ENCODE measurements at regions not wholly inside any gene's neighbourhood (a gene's known extent, or its start where the extent isn't known, plus 50 kb on each side); places are given as distances from the start of the nearest gene placed in this dataset.

DNA sequence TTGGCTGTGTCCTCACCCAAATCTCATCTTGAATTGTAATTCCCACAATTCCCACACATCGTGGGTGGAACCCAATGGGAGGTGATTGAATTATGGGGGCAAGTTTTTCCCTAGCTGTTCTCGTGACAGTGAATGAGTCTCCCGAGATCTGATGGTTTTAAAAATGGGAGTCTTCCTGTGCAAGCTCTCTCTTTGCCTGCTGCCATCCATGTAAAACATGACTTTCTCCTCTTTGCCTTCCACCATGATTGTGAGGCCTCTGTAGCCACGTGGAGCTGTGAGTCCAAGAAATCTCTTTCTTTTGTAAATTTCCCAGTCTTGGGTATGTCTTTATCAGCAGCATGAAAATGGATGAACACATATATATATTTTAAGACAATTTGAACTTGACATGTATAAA, 285.4 kb downstream of the BAMBI start:
- DNase-seq (ENCODE audit: low spot score), result no peak

DNA sequence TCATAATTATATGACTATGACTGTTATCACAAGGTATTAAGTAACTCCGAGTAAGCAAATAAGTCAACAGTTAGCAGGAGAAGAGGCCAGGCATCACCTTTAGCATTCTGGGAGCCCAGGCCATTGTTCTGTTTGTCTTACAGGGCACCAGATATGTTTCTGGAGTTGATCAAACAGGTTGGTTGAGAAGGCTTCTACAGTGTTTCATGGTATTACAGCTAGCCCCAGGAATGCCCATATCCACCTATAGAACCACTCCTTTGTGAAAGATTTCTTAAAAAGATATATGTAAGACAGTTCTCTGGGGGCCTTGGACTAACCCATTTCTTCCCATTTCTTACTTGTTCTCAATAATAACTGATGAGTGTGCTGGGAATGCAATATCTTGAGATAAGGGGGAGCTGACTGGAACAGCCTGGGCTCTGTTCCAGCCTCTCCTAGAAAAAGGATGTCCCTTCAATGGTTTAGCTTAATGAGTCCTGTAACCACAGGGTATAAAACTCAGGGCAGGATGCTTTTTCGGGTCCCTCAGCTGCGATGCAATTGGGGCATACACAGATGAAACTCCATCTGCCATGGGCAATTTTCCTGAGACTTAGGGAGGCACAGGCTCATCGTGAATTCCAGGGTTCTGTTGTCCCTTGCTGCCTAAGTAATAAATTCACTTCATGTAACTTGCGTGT, 286.4 kb downstream of the BAMBI start:
- DNase-seq (ENCODE audit: low spot score), result no peak

DNA sequence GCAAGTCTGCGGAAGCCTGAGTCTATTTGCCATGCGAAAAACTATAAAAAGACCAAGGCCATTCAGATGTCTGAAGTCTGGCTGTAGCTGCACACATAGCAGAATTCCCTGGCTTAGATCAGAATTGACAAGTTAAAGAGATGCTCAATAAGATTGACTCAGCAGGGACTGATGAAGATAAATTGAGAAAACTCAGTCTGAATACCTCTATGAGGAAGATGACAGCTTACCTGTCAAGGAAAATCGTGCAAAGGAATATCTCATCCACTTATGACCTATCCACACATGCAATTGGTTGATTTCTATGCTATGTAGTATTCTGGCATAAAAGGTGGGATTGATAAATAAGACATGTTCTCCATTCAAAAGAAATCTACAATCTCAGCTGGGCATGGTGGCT, 288.6 kb downstream of the BAMBI start:
- DNase-seq (ENCODE audit: low spot score), result no peak

DNA sequence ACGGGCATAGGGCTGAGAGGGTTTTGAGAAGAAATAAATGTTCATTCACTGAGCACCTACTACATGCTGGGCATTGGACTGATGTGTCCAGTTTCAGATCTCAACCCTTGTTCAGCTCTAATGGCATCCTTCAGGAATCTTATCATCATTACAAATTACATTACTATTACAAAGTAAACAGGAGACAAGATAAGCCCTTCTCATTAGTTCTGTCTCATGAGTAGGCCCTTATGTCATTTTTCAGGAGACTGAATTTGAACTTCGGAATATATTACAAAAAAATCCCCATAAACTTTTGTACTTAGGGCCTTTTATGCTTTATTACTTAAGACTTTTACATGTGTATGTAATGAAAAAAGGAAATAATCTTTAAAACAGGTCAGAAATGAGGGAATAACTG, 289.7 kb downstream of the BAMBI start:
- no peak for DNase-seq (ENCODE audit: low spot score)

DNA sequence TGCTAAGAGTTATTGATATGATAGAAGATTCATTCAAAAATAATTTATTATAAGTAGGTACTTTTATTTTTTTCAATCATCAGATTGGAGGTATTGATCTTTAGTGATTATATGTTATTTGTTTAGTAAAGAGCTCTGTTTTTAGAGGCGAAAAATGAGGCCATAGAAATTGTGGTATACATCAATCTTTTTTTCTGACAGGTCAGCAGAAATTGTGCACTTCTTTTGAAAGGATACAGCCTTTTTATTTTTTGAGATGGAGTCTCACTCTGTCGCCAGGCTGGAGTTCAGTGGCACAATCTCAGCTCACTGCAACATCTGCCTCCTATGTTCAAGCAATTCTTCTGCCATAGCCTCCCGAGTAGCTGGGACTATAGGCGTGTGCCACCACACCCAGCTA, 292.1 kb downstream of the BAMBI start:
- no peak for DNase-seq (ENCODE audit: low spot score)

DNA sequence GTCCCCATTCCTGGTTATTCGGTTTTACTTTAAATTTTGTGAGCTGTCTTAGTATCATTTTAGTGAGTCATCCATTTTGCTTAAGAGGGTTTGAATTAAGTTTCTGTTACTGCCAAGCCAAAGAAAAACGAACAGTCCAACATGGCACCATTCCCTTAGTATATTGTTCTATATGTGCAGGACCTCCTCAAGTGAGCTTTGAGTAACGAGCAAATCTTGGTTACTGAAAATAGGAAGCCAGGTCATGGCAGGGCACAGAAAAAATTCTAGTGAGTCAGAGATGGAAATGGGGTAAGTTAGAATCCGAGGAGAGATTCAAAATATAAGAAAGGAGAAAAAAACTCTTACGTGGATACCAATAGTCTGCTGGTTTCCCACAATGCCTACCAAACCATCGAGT, 292.9 kb downstream of the BAMBI start:
- DNase-seq (ENCODE audit: low spot score), result no peak

DNA sequence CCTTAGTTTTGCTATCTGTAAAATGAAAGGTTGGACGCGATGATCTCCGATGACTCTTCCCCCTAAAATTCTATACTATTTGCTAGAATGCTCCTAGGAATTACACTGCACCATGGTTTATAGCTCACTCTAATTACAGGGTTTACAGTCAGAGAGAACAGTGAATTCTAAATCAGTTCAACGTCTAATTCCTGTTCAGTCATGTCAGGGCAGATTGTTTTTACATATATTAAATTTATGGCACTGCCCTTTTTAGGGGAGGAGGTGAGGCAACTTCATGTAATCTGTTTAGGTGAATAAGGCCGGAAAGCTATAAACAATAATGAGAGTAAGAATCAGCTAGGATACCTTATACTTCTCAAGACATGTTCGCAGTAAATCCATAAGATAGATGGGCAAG, 293.9 kb downstream of the BAMBI start:
- DNase-seq (ENCODE audit: low spot score), result no peak

DNA sequence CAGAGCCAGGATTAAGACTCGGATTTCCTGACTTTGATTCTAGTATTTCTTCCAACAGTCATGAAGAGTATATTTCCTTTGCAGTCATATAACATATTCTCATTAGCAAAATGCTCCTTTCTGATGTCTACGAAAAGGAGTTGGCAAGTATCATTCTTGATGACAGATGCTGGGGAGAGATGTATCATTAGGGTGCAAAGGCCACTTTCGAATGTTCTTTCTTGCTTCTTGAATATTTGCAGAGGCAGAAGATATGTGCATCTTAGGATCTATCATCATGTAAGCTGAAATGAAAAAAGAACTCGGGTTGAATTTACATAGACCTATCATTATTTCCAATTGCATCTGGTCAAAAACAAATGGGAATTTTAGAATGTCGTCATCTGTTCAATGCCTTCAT, 294.4 kb downstream of the BAMBI start:
- DNase-seq (ENCODE audit: low spot score), result no peak

DNA sequence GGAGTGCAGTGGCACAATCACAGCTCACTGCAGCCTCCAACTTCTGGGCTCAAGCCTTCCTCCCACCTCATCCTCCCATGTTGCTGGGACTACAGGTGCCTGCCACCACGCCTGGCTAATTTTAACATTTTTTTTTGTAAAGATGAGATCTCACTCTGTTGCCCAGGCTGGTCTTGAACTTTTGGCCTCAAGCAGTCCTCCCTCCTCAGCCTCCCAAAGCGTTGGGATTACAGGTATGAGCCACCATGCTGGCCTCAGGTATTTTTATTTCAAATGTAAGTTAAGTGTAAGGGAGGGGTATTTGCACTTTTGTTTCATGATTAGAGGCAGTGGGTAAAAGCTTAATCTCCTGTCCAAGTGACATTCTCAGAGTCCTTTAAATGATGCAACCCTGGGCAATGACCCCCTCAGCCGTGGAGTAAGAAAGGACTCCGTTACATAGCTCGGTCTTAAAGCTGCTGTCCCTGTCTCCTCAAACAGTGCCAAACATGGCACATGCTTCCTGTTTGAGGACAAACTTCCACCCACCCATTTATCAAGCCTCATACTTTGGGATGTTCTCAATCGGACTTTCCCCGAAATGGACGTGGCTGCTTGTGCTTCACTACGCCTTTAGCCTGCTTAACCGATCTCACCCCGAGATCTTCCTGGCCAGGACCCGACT, 296.1 kb downstream of the BAMBI start:
- DNase-seq (ENCODE audit: low spot score), result no peak

DNA sequence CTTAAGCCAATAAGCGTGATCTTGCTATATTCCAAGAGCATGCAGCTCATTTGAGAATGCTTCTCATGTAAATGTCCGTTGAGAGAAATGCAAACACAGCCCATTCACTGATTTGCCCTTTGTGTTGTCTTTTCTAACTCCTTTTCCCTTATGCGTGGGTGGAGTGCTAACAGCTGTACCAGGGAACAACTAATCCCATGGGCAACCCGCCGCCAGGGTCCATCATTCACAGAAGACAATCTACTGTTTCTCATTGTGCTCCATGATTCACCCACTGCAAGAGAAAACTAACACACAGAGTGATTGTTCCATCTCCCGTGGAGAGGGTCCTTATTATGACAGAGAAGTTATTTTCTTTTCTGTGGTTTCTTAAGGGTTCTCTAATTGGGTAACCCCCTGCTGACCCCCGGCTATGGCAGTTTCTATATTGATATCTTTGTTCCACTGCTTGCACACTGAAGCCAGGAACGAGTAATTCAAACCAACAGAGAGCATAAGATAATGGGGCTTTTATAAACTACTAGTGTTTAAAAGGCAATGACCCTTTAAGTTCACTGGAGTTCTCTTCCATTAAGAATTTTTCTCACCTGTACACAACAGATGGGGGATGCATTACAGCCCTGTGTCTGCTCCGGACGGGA, 298.7 kb downstream of the BAMBI start:
- DNase-seq (ENCODE audit: low spot score), result no peak

DNA sequence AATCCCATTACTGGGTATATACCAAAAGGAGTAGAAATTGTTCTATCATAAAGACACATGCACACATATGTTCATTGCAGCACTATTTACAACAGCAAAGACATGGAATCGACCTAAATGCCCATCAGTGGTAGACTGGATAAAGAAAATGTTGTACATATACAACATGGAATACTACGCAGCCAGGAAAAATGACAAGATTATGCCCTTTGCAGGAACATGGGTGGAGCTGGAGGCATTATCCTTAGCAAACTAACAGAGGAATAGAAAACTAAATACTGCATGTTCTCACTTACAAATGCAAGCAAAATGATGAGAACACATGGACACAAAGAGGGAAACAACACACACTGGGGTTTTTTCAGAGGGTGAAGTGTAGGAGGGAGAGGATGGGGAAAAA, 300.2 kb downstream of the BAMBI start:
- DNase-seq (ENCODE audit: low spot score), result no peak

DNA sequence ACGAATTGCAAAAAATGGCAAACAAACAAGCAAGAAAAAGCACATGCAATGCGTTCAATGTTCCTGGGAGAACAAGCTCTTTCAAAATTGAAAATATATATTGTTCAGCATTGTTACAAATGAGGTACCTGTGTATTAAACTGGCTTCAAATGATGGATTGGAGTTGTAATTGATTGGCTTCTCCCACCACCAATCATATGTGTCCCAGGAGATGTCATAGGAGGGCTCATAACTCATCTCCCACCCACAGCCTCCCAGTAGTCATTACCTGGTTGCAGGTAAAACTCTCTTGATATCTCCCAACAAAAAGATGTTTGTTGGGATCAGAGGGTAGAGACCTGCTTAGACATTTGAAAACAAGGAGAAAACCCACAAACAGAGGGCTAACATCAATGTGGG, 302.9 kb downstream of the BAMBI start:
- no peak for DNase-seq (ENCODE audit: low spot score)

DNA sequence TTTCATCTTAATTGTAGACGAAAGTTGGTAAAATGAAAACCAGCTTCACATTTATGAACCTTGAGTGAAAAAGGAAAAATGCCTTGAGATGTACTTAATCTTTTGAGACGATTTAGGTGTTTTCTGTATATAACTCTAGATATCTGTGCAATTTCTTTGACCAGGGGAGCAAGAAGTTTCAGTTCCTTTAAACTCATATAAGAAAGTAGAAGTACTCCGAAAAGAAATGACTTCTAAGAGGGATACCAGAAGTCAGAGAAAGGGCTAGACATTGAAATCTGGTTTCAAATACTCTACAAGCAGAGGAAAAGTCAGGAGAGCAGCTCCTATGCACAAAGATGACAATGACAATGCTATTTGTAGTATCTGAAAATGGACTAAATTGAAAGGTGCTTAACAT, 303.7 kb downstream of the BAMBI start:
- DNase-seq (ENCODE audit: low spot score), result no peak

DNA sequence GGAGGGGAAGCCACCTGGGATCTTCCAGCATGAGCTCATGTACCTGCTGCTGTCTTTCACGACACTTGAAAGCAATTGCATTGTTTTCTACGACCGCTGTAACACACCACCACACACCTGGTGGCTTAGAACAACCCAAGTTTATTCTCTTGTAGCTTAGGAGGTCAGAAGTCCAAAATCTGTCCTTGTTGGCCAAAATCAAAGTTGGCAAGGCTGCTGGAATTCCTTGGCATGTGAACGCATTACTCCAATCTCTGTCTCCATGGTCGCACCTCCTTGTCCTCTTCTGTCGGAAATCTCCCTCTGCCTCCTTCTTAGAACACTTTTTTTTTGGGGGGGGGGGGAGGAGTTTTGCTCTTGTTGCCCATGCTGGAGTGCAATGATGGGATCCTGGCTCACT, 305.7 kb downstream of the BAMBI start:
- DNase-seq (ENCODE audit: low spot score), result no peak

DNA sequence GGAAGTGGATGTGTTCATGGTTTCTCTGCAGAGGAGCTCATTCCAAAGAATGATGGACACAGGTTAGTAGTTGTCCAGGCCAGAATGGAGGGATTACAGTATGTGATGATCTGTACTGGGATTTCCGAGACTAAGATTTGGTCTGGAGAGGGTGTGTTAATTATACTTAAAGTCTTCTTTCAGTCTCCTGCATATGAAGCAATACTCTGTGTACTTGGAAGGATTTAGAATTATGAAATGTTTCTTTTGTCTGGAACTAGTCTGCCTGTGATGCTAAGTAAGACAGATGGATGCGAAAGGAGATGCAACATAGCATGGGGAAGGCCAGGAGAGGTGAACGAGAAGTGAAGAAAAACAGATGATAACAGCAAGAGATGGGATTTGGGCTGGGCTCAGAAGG, 305.1 kb upstream of the LYZL1 start:
- no peak for DNase-seq (ENCODE audit: low spot score)

DNA sequence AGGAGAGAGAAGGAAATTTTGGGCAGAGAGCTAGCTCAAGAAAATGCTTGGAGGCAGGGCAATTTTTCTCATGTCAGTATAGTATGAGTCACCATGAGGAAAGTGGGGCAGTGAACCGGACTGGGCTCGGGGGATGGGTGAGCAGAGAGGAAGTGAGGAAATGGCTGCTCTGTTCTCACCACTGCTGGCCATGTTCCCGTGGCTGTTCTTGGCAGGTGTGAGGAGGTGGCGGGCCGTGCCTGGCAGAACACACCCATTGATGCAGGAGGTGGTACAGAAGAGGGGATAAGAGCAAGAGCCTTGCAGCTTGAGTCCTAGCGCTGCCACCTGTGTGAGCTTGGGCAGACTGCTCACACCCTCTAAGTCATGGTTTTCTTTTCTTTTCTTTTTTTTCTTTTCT, 304.4 kb upstream of the LYZL1 start:
- no peak for DNase-seq (ENCODE audit: low spot score)

DNA sequence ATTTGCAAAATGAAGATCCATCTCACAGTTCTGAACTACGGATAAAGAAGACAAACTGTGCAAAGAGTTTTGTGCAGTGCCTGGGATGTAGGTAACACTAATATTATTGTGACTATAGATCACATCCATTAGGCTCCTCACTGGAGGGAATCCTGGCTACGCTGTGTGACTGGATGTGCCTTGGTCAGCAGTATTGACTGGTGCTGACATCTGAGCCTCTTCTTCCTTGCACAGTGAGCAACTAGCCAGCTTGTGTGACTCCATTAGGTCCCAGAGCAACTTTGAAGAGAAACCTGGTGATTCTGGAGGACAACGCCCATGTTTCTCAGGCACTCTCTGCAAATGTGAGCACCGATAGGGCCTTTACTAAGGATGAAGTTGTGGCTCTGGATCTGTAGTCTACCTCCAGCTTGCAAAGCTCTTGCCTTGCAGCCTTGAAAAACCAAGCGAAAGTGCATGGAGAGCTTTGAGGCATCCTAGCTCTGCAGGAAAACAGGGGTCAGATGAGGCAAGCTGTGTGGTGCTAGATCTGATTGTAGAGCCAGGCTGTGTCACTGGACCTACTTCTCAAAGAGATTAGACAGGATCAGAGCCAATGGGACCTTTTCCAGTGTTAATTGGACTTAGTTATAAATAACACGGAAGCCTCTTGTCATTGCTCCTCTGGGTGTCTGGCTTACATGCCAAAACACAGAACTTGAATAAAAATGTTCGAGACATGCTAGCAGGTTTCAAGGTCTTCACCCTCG, 303.6 kb upstream of the LYZL1 start:
- DNase-seq (ENCODE audit: low spot score), result no peak

DNA sequence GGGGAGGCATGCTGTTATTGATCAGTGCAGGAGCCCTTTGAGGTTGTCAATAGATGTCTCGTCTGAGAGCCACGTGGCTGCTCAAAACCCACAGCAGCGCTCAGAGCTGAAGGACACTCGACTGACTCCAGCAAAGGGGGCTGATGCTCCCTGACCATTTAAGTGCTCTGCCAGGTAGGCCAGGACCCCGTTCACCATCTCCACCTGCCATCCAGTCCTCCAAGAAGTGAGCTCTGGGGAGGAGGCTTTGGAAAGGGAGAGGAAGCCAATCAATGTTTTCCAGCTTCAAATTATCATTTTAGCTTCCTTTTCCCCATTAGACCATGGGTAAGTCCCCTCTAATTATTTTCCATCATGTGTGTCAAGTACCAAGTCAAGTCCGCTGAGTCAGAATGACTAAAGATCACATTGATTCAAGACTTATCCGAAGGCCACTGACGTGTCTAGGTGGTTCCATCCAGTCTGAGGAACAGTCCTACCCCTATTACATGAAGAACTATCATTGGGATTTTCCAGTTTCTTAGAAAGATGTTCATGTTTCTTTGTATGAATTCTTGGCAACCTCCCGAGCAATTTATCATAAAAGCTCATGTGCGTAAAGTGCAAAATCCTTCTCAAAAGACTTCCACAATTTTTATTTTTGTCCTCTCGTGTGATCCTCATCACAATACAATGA, 302.6 kb upstream of the LYZL1 start:
- DNase-seq (ENCODE audit: low spot score), result no peak

DNA sequence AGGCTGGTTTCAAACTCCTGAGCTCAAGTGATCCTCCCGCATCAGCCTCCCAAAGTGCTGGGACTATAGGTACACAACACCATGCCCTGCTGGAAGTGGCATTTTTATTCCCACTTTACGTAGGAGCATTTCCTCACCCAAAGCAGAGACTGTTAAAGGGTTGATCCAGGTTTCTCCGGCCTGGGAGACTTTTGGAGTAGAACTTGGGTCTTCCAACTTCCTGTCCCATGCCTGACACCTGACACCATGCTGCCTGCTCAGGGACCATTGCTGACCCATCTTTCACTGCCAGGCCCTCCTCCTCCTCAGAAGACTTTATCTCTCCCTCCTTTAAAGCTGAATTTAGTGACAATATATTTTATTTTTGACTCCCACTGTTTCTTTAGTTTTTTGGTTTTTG, 302.0 kb upstream of the LYZL1 start:
- no peak for DNase-seq (ENCODE audit: low spot score)

DNA sequence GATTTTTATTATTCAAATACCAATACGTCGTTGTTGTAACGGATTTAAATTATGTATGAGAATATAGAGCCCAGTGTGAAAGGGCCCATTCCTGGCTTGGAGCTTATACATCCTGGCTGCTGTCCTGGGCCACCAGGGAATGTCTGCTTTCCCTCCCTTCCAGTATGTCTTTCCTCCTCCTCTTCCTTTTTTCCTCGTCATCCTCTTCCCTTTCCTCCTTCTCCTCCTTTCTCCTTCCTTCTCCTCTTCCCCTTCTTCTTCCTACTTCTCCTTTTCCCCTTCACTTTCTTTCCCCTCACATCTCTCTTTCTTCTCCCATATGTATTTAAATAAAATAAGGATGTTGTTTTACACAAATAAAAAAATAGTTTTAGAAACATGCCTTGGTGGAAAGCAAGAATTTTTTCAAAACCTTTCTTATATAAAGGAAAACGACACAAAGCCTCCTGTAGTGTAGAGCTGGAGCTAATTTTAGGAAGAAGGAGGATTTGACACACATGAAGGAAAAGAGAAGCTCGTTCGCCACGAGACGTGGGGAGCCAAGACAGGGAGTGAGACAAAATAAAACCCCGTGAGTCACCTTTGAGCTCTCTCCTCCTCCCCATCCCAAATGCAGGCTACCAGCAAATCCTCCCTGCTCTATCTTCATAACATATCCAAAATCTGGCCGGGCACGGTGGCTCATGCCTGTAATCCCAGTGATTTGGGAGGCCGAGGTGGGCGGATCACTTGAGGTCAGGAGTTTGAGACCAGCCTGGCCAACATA, 301.1 kb upstream of the LYZL1 start:
- DNase-seq (ENCODE audit: low spot score), result no peak

DNA sequence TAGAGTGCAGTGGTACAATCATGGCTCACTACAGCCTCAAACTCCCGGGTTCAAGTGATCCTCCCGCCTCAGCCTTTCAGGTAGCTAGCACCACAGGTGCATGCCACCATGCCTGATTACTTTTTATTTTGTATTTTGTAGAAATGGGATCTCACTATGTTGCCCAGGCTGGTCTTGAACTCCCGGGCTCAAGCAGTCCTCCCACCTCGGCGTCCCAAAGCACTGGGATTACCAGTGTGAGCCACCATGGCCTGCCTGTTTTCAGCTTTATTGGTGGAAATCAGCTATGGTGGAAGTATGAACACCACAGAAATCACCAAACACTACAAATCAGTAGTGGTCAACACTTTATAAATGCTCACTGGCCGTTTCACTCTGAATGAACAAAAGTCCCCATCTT, 299.9 kb upstream of the LYZL1 start:
- no peak for DNase-seq (ENCODE audit: low spot score)

Measured in HuH-7.5 (cell line).